MCF 10A (cell line): ENCODE measurements at regions not wholly inside any gene's neighbourhood (a gene's known extent, or its start where the extent isn't known, plus 50 kb on each side); places are given as distances from the start of the nearest gene placed in this dataset.

Source experiments
- BruUV-seq: library from RNA; stranded (reverse); fragments of 400-500 nt; replicated peaks from 2 replicates; lab custom pipeline; 2021; lab: Mats Ljungman, UMichigan
- CTCF ChIA-PET: fragments of 300-600 bp; sonication (Branson Sonifier 250); formaldehyde crosslinking; extraction: SDS; loops from one replicate; lab custom pipeline; 2021; ENCODE audit warnings: antibody characterized with exemption, inconsistent platforms; lab: Yijun Ruan, JAX
- POLR2A ChIA-PET: fragments of 300-600, 350-650 bp; sonication (Branson Sonifier 250); formaldehyde crosslinking; extraction: SDS; loops from one replicate; lab custom pipeline; 2020; ENCODE audit warnings: antibody characterized with exemption, inconsistent platforms; lab: Yijun Ruan, JAX
- DNase-seq: peaks from one replicate; pipeline ENCODE4 v3.0.0-alpha.2; 2018; ENCODE audit not compliant: unreplicated experiment
- H3K27ac Mint-ChIP-seq: one replicate; pipeline ENCODE4 v1.8.0; 2022; ENCODE audit warnings: mild to moderate bottlenecking, low read depth, mixed read lengths; ENCODE audit not compliant: unreplicated experiment
- H3K27me3 Mint-ChIP-seq: one replicate; pipeline ENCODE4 v1.8.0; 2022; ENCODE audit warnings: mixed read lengths; ENCODE audit not compliant: insufficient read depth, unreplicated experiment
- H3K36me3 Mint-ChIP-seq: one replicate; pipeline ENCODE4 v1.8.0; 2022; ENCODE audit warnings: mild to moderate bottlenecking, moderate library complexity, mixed read lengths; ENCODE audit not compliant: insufficient read depth, unreplicated experiment
- H3K4me1 Mint-ChIP-seq: one replicate; pipeline ENCODE4 v1.8.0; 2022; ENCODE audit warnings: mixed read lengths; ENCODE audit not compliant: insufficient read depth, unreplicated experiment
- H3K4me3 Mint-ChIP-seq: one replicate; pipeline ENCODE4 v1.8.0; 2022; ENCODE audit warnings: mild to moderate bottlenecking, moderate library complexity, mixed read lengths; ENCODE audit not compliant: unreplicated experiment
- H3K9me3 Mint-ChIP-seq: one replicate; pipeline ENCODE4 v1.8.0; 2022; ENCODE audit warnings: mixed read lengths; ENCODE audit not compliant: unreplicated experiment
- CTCF ChIP-seq: fragments of 200-600 bp; IDR thresholded peaks from one replicate; pipeline ENCODE4 v1.8.0; 2022; ENCODE audit warnings: antibody characterized with exemption, mild to moderate bottlenecking; ENCODE audit not compliant: unreplicated experiment
- intact Hi-C: fragments of 100-400 bp; cut with micrococcal nuclease; formaldehyde crosslinking; loops from 2 replicates; pipeline ENCODE4 v1.14.1; 2022

- peaks cover 6% of the 10 kb centered on the region for H3K9me3 Mint-ChIP-seq
- no peak overlapping the region for H3K4me3 Mint-ChIP-seq
- H3K27ac Mint-ChIP-seq, result no peak overlapping the region
- H3K4me1 Mint-ChIP-seq, result no peaks in the 10 kb centered on the region
- no peaks in the 10 kb centered on the region for H3K27me3 Mint-ChIP-seq
- DNase-seq, result no peak
- BruUV-seq, result no TSS peak
- ChIA-PET CTCF (no interaction called here), POLR2A (no interaction called here)
- no peaks in the 10 kb centered on the region for H3K36me3 Mint-ChIP-seq
- intact Hi-C loops, result no loop called here
- TF ChIP-seq CTCF, result no peak
Measured at GRCh38 chr3:170700054-170700404, 114.2 kb upstream of the SLC7A14 start.

- H3K36me3 Mint-ChIP-seq, result peaks cover 5% of the 10 kb centered on the region
- H3K27ac Mint-ChIP-seq, result no peak overlapping the region
Measured at GRCh38 chr3:170699158-170700053, 113.5 kb upstream of the SLC7A14 start.

GRCh38 chr3:170697908-170698307 lies 112.0 kb upstream of the SLC7A14 start:
- intact Hi-C loops, result no loop called here
- H3K27ac Mint-ChIP-seq, result no peak overlapping the region
- no TSS peak for BruUV-seq
- CTCF ChIA-PET, result interaction anchor here (0.5 to 1.4 kb wide), 4 partner anchors 26 to 206 kb away, joined by 3 to 4 read pairs (median 3); no protein-coding TSS in a partner anchor
- H3K27me3 Mint-ChIP-seq, result no peaks in the 10 kb centered on the region
- H3K9me3 Mint-ChIP-seq, result peaks cover 6% of the 10 kb centered on the region
- DNase-seq, result no peak
- no peak for TF ChIP-seq CTCF
- peaks cover 5% of the 10 kb centered on the region for H3K36me3 Mint-ChIP-seq
- no peak overlapping the region for H3K4me3 Mint-ChIP-seq
- H3K4me1 Mint-ChIP-seq, result peaks cover 3% of the 10 kb centered on the region
- POLR2A ChIA-PET, result interaction anchor here (0.6 kb wide), 1 partner anchor 280 kb away, joined by 3 read pairs; no protein-coding TSS in a partner anchor

More at GRCh38 chr3:170699158-170700053, 113.5 kb upstream of the SLC7A14 start:
- Mint-ChIP-seq H3K9me3 (peaks cover 6% of the 10 kb centered on the region), H3K4me3 (no peak overlapping the region), H3K4me1 (no peaks in the 10 kb centered on the region), H3K27me3 (no peaks in the 10 kb centered on the region)
- intact Hi-C loops, result no loop called here
- DNase-seq, result no peak
- ChIA-PET CTCF (no interaction called here), POLR2A (no interaction called here)
- no TSS peak for BruUV-seq
- no peak for TF ChIP-seq CTCF

- no peak for TF ChIP-seq CTCF
- Mint-ChIP-seq H3K36me3 (peaks cover 5% of the 10 kb centered on the region), H3K4me1 (peaks cover 9% of the 10 kb centered on the region), H3K4me3 (no peak overlapping the region), H3K27ac (no peak overlapping the region), H3K27me3 (no peaks in the 10 kb centered on the region), H3K9me3 (peaks cover 6% of the 10 kb centered on the region)
- DNase-seq, result no peak
- POLR2A ChIA-PET, result no interaction called here
- intact Hi-C loops, result no loop called here
- CTCF ChIA-PET, result interaction anchor here (0.6 to 1.4 kb wide), 4 partner anchors 10 to 737 kb away, joined by 3 read pairs; no protein-coding TSS in a partner anchor
- no TSS peak for BruUV-seq
Measured at GRCh38 chr3:170697131-170697530, 111.3 kb upstream of the SLC7A14 start.
